ENCODE measurements at regions not wholly inside any gene's neighbourhood (a gene's known extent, or its start where the extent isn't known, plus 50 kb on each side); places are given as distances from the start of the nearest gene placed in this dataset.

DNA sequence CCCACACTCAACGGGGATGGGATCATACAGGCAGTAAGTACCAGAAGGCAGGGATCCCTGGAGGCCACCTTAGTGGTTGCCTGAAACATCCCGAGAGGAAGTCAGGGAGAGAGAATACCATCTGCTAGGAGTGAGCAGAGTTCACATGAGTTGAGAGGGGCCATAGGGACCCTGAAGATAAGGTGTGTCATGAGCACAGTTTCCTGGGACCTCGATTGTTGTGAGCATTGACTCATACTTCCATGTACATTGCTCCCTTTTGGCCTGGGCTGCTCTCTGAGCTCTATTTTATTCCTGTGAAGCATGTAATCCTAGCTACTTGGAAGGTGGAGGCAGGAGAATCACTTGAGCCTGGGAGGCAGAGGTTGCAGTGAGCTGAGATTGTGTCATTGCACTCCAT lies 120.5 kb downstream of the TBC1D30 start:
- no peak for TF ChIP-seq CTCF (IDR thresholded peaks at IDR 0.05; ENCODE audit: low read depth, low read length)
- no peak for TF ChIP-seq POLR2A (IDR thresholded peaks at IDR 0.05; ENCODE audit: extremely low read depth, insufficient read length)
- TF ChIP-seq MYC (IDR thresholded peaks at IDR 0.05; ENCODE audit: low read depth, low read length) = no peak
- TF ChIP-seq, protein P1, sequence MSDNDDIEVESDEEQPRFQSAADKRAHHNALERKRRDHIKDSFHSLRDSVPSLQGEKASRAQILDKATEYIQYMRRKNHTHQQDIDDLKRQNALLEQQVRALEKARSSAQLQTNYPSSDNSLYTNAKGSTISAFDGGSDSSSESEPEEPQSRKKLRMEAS (IDR thresholded peaks at IDR 0.05; ENCODE audit: low read depth, low read length) = no peak
